Sigmoid colon (tissue), 4 donors: ENCODE measurements at regions not wholly inside any gene's neighbourhood (a gene's known extent, or its start where the extent isn't known, plus 50 kb on each side); places are given as distances from the start of the nearest gene placed in this dataset.

ENCODE experiments used
- EP300 ChIP-seq, 4 donors: sonication (generic); formaldehyde crosslinking; IDR thresholded peaks; one replicate each; pipeline ENCODE4 v1.6.1; 2017; ENCODE audit warnings: antibody characterized with exemption in 4 of 4
- POLR2A ChIP-seq, 2 donors: fragments of 450-650 bp; IDR thresholded peaks; one replicate each; pipeline ENCODE4 v1.6.1; 2016; ENCODE audit warnings: antibody characterized with exemption in 2 of 2, mild to moderate bottlenecking in 2 of 2, moderate library complexity in 2 of 2
- POLR2AphosphoS5 ChIP-seq, 4 donors: sonication (generic); formaldehyde crosslinking; IDR thresholded peaks; one replicate each; pipeline ENCODE4 v1.6.1; 2017; ENCODE audit warnings: antibody characterized with exemption in 4 of 4
- TF ChIP-seq, protein P1 (sequence below), 4 experiments: fragments of 450-650 bp in 3 of 4; fragments of 200-600 bp in 1 of 4; IDR thresholded peaks; one replicate each; pipeline ENCODE4 v1.5.1; 2016 to 2019; ENCODE audit warnings: antibody characterized with exemption in 4 of 4, mild to moderate bottlenecking in 3 of 4, moderate library complexity in 2 of 4

- TF ChIP-seq, protein P1, sequence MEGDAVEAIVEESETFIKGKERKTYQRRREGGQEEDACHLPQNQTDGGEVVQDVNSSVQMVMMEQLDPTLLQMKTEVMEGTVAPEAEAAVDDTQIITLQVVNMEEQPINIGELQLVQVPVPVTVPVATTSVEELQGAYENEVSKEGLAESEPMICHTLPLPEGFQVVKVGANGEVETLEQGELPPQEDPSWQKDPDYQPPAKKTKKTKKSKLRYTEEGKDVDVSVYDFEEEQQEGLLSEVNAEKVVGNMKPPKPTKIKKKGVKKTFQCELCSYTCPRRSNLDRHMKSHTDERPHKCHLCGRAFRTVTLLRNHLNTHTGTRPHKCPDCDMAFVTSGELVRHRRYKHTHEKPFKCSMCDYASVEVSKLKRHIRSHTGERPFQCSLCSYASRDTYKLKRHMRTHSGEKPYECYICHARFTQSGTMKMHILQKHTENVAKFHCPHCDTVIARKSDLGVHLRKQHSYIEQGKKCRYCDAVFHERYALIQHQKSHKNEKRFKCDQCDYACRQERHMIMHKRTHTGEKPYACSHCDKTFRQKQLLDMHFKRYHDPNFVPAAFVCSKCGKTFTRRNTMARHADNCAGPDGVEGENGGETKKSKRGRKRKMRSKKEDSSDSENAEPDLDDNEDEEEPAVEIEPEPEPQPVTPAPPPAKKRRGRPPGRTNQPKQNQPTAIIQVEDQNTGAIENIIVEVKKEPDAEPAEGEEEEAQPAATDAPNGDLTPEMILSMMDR (IDR thresholded peaks at IDR 0.05): no peak
- TF ChIP-seq POLR2AphosphoS5 (IDR thresholded peaks at IDR 0.05) (no peak), POLR2A (IDR thresholded peaks at IDR 0.05) (no peak), EP300 (IDR thresholded peaks at IDR 0.05) (no peak)
Measured at GRCh38 chr2:22361571-22361970, 1023.4 kb upstream of the KLHL29 start.
